Activated CD8-positive, alpha-beta T cell treated with anti-CD3 and anti-CD28 coated beads for 36 hours (primary cell): ENCODE measurements at regions not wholly inside any gene's neighbourhood (a gene's known extent, or its start where the extent isn't known, plus 50 kb on each side); places are given as distances from the start of the nearest gene placed in this dataset.

Source experiments
- ATAC-seq: fragments of 200-7000 bp; cut with Tn5 transposase; one replicate; pipeline ENCODE4 v1.10.0; 2021; ENCODE audit warnings: mild to moderate bottlenecking, moderate library complexity
- CTCF ChIA-PET: fragments of 350-600 bp; sonication (Branson Sonifier 250); formaldehyde crosslinking; loops from one replicate; lab custom pipeline; 2021; ENCODE audit warnings: antibody characterized with exemption; lab: Charles Lee
- POLR2A ChIA-PET: fragments of 350-600 bp; sonication (Branson Sonifier 250); formaldehyde crosslinking; loops from one replicate; lab custom pipeline; 2021; ENCODE audit warnings: antibody characterized with exemption; lab: Charles Lee
- DNase-seq: peaks from one replicate; pipeline ENCODE4 v3.0.0-alpha.2; 2020
- H3K27ac Mint-ChIP-seq: one replicate; pipeline ENCODE4 v1.8.0; 2021; ENCODE audit warnings: mild to moderate bottlenecking, mixed read lengths
- H3K27me3 Mint-ChIP-seq: one replicate; pipeline ENCODE4 v1.8.0; 2021; ENCODE audit warnings: mixed read lengths
- H3K36me3 Mint-ChIP-seq: one replicate; pipeline ENCODE4 v1.8.0; 2021; ENCODE audit warnings: low read depth, mixed read lengths
- H3K4me1 Mint-ChIP-seq: one replicate; pipeline ENCODE4 v1.8.0; 2021; ENCODE audit warnings: low read depth, mixed read lengths
- H3K4me3 Mint-ChIP-seq: one replicate; pipeline ENCODE4 v1.8.0; 2021; ENCODE audit warnings: mild to moderate bottlenecking, moderate library complexity, mixed read lengths
- H3K9me3 Mint-ChIP-seq: one replicate; pipeline ENCODE4 v1.8.0; 2021; ENCODE audit warnings: mixed read lengths
- CTCF ChIP-seq: fragments of 200-600 bp; IDR thresholded peaks from one replicate; pipeline ENCODE4 v1.8.0; 2022; ENCODE audit warnings: antibody characterized with exemption, mild to moderate bottlenecking
- intact Hi-C: fragments of 100-400 bp; cut with micrococcal nuclease; formaldehyde crosslinking; loops from one replicate; pipeline ENCODE4 v1.10.0; 2022

GRCh38 chr9:107169796-107170195, 113.3 kb upstream of the RAD23B start:
- POLR2A ChIA-PET, result no interaction called here
- Mint-ChIP-seq H3K4me1 (peaks cover 5% of the 10 kb centered on the region), H3K4me3 (no peak overlapping the region), H3K36me3 (no peaks in the 10 kb centered on the region), H3K27me3 (peaks cover 11% of the 10 kb centered on the region), H3K27ac (no peak overlapping the region), H3K9me3 (no peaks in the 10 kb centered on the region)
- no peak for ATAC-seq
- intact Hi-C loops, result loop anchor here (5.0 kb wide), 1 partner anchor 32 kb away; no protein-coding TSS in a partner anchor
- no peak for TF ChIP-seq CTCF
- CTCF ChIA-PET, result interaction anchor here (1.5 to 3.1 kb wide), 4 partner anchors 13 to 256 kb away, joined by 4 to 10 read pairs (median 8); no protein-coding TSS in a partner anchor
- no peak for DNase-seq

- no peaks in the 10 kb centered on the region for H3K36me3 Mint-ChIP-seq
- H3K9me3 Mint-ChIP-seq, result no peaks in the 10 kb centered on the region
- ATAC-seq (no peak), DNase-seq (no peak)
- intact Hi-C loops, result loop anchor here (5.0 kb wide), 1 partner anchor 34 kb away; no protein-coding TSS in a partner anchor
- no peak for TF ChIP-seq CTCF
- no peak overlapping the region for H3K4me3 Mint-ChIP-seq
- ChIA-PET CTCF (interaction anchor here (1.0 to 3.1 kb wide), 4 partner anchors 14 to 255 kb away, joined by 3 to 10 read pairs (median 8); no protein-coding TSS in a partner anchor), POLR2A (no interaction called here)
- H3K27me3 Mint-ChIP-seq, result peaks cover 9% of the 10 kb centered on the region
- H3K4me1 Mint-ChIP-seq, result peaks cover 5% of the 10 kb centered on the region
- no peak overlapping the region for H3K27ac Mint-ChIP-seq
Measured at GRCh38 chr9:107170801-107171200, 112.3 kb upstream of the RAD23B start.

GRCh38 chr9:107172160-107172978, 110.7 kb upstream of the RAD23B start:
- Mint-ChIP-seq H3K36me3 (no peaks in the 10 kb centered on the region), H3K4me3 (no peak overlapping the region), H3K27ac (no peak overlapping the region), H3K9me3 (no peaks in the 10 kb centered on the region), H3K4me1 (peaks cover 5% of the 10 kb centered on the region), H3K27me3 (peaks cover 6% of the 10 kb centered on the region)
- DNase-seq (peak; percentile 80), ATAC-seq (peak; percentile 70)
- intact Hi-C loops, result loop anchor here (5.0 kb wide), 1 partner anchor 35 kb away; no protein-coding TSS in a partner anchor
- peak; percentile 78 for TF ChIP-seq CTCF
- ChIA-PET POLR2A (no interaction called here), CTCF (interaction anchor here (0.6 to 3.1 kb wide), 11 partner anchors 9 to 1331 kb away, joined by 3 to 10 read pairs (median 3); no protein-coding TSS in a partner anchor)

- CTCF ChIA-PET, result interaction anchor here (0.8 to 1.9 kb wide), 3 partner anchors 10 to 18 kb away, joined by 3 to 7 read pairs (median 3); no protein-coding TSS in a partner anchor
- peak; percentile 22 for ATAC-seq
- Mint-ChIP-seq H3K4me1 (peaks cover 5% of the 10 kb centered on the region), H3K27me3 (peaks cover 8% of the 10 kb centered on the region), H3K36me3 (no peaks in the 10 kb centered on the region), H3K9me3 (no peaks in the 10 kb centered on the region), H3K27ac (no peak overlapping the region), H3K4me3 (no peak overlapping the region)
- TF ChIP-seq CTCF, result no peak
- POLR2A ChIA-PET, result no interaction called here
- no peak for DNase-seq
- intact Hi-C loops, result loop anchor here (5.0 kb wide), 1 partner anchor 36 kb away; no protein-coding TSS in a partner anchor
Measured at GRCh38 chr9:107172979-107173347, 110.1 kb upstream of the RAD23B start.
